OCI-LY7 (cell line): ENCODE measurements at regions not wholly inside any gene's neighbourhood (a gene's known extent, or its start where the extent isn't known, plus 50 kb on each side); places are given as distances from the start of the nearest gene placed in this dataset.
A peak's percentile ranks its signal among the peaks of the same experiment; 100 is the strongest.

Experiments
- BruUV-seq: library from RNA; stranded (reverse); fragments of 400-500 nt; replicated peaks from 2 replicates; lab custom pipeline; 2021; lab: Mats Ljungman, UMichigan
- CTCF ChIA-PET: fragments of 300-600 bp; sonication (Branson Sonifier 250); formaldehyde crosslinking; loops from one replicate; lab custom pipeline; 2022; ENCODE audit warnings: antibody characterized with exemption; ENCODE audit not compliant: unreplicated experiment; lab: Charles Lee
- POLR2A ChIA-PET: fragments of 300-600 bp; sonication (Branson Sonifier 250); formaldehyde crosslinking; loops from one replicate; lab custom pipeline; 2022; ENCODE audit warnings: antibody characterized with exemption; lab: Charles Lee
- DNase-seq: peaks from one replicate; pipeline ENCODE4 v3.0.0-alpha.2; 2015; ENCODE audit warnings: low spot score
- H2AFZ ChIP-seq: fragments of 200-600 bp; sonication (generic), shearing (Covaris generic); 2 replicates; pipeline ENCODE4 v1.6.1; 2014; ENCODE audit warnings: mild to moderate bottlenecking, antibody characterized with exemption, low read length, moderate library complexity
- H3K27ac ChIP-seq: fragments of 200-600 bp; sonication (generic); 2 replicates; pipeline ENCODE4 v1.5.1; 2014; ENCODE audit warnings: mixed run types, low read depth, mild to moderate bottlenecking, moderate library complexity, low read length, inconsistent platforms; ENCODE audit not compliant: poor library complexity, severe bottlenecking
- H3K36me3 ChIP-seq: fragments of 200-600 bp; sonication (generic); 2 replicates; pipeline ENCODE4 v1.6.1; 2014; ENCODE audit warnings: mild to moderate bottlenecking, antibody characterized with exemption, low read length, moderate library complexity, mixed read lengths; ENCODE audit not compliant: insufficient read depth
- H3K4me1 ChIP-seq: fragments of 200-600 bp; sonication (generic); 2 replicates; pipeline ENCODE4 v1.5.1; 2014; ENCODE audit warnings: mild to moderate bottlenecking, low read length; ENCODE audit not compliant: insufficient read depth, poor library complexity, severe bottlenecking
- H3K4me2 ChIP-seq: fragments of 200-600 bp; sonication (generic); 2 replicates; pipeline ENCODE4 v1.6.1; 2014; ENCODE audit warnings: mild to moderate bottlenecking, low read length
- H3K4me3 ChIP-seq: fragments of 200-600 bp; sonication (generic); 2 replicates; pipeline ENCODE4 v1.5.1; 2014; ENCODE audit warnings: mild to moderate bottlenecking, low read depth, low read length; ENCODE audit not compliant: poor library complexity, severe bottlenecking
- H3K79me2 ChIP-seq: fragments of 200-600 bp; sonication (generic); 2 replicates; pipeline ENCODE4 v1.6.1; 2016; ENCODE audit warnings: low read depth, mild to moderate bottlenecking, low read length, moderate library complexity, mixed read lengths; ENCODE audit not compliant: insufficient read depth
- H3K9me2 ChIP-seq: fragments of 200-600 bp; sonication (generic); 2 replicates; pipeline ENCODE4 v1.6.1; 2016; ENCODE audit warnings: mild to moderate bottlenecking, low read length, mixed read lengths; ENCODE audit not compliant: insufficient read depth
- H3K9me3 ChIP-seq: fragments of 200-600 bp; sonication (generic); 2 replicates; pipeline ENCODE4 v1.6.1; 2014; ENCODE audit warnings: mild to moderate bottlenecking, mixed run types, low read length, mixed read lengths
- H4K20me1 ChIP-seq: fragments of 200-600 bp; sonication (generic); 2 replicates; pipeline ENCODE4 v1.6.1; 2014; ENCODE audit warnings: mild to moderate bottlenecking, antibody characterized with exemption, low read length, moderate library complexity, mixed read lengths; ENCODE audit not compliant: insufficient read depth
- CTCF ChIP-seq: fragments of 200-600 bp; sonication (generic); conservative IDR thresholded peaks from 2 replicates; pipeline ENCODE4 v1.5.1; 2014; ENCODE audit warnings: mild to moderate bottlenecking, antibody characterized with exemption, low read length, moderate library complexity, mixed read lengths
- EZH2phosphoT487 ChIP-seq: fragments of 200-600 bp; sonication (generic); IDR thresholded peaks from 2 replicates; pipeline ENCODE4 v1.6.1; 2018; ENCODE audit warnings: low read depth, borderline replicate concordance, mild to moderate bottlenecking, mixed run types, antibody characterized with exemption, low read length, moderate library complexity, mixed read lengths
- intact Hi-C: fragments of 100-400 bp; cut with micrococcal nuclease; formaldehyde crosslinking; loops from one replicate; pipeline ENCODE4 v1.10.0; 2022; ENCODE audit not compliant: unreplicated experiment

GRCh38 chr1:198105185-198105584 is 51.6 kb upstream of the NEK7 start:
- no TSS peak for BruUV-seq
- POLR2A ChIA-PET = interaction anchor here (0.5 kb wide), 1 partner anchor 550 kb away, joined by 3 read pairs; no protein-coding TSS in a partner anchor

DNA sequence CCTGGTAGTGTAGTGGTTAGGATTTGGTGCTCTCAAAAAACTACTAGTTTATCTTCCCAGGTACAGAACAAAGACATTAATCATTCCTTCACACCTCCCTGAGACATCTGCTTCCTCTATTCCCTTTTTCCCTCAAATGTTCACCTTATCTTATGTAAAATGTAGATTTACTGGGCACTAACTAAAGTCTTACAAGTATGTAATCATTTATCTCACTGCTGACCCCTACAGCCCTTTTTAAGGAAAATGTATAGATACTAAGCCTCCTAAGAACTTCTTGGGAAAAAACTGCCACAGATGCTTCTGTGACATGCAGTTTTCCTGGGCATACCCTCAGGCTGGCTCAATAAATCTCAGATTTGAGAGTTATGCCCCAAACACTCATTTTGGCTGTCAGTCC is 50.8 kb upstream of the NEK7 start:
- ChIA-PET CTCF (no interaction called here), POLR2A (no interaction called here)
- intact Hi-C loops = no loop called here
- H3K9me3 ChIP-seq = no peaks in the 10 kb centered on the region
- H2AFZ ChIP-seq = no peak overlapping the region
- DNase-seq = no peak
- no peak overlapping the region for H3K4me2 ChIP-seq
- no peaks in the 10 kb centered on the region for H4K20me1 ChIP-seq
- H3K9me2 ChIP-seq = no peaks in the 10 kb centered on the region
- H3K4me1 ChIP-seq = no peaks in the 10 kb centered on the region
- H3K79me2 ChIP-seq = no peaks in the 10 kb centered on the region
- peak; percentile 44 for TF ChIP-seq CTCF
- TF ChIP-seq EZH2phosphoT487 = no peak
- H3K36me3 ChIP-seq = no peaks in the 10 kb centered on the region
- no TSS peak for BruUV-seq
- H3K27ac ChIP-seq = no peak overlapping the region
- H3K4me3 ChIP-seq = no peak overlapping the region

More at GRCh38 chr1:198105185-198105584, 51.6 kb upstream of the NEK7 start:
- no peak for DNase-seq
- Histone ChIP-seq H3K9me2 (no peaks in the 10 kb centered on the region), H3K4me2 (no peak overlapping the region), H3K9me3 (no peaks in the 10 kb centered on the region), H3K4me3 (no peak overlapping the region), H3K79me2 (no peaks in the 10 kb centered on the region), H2AFZ (no peak overlapping the region), H3K27ac (no peak overlapping the region), H3K36me3 (no peaks in the 10 kb centered on the region), H3K4me1 (no peaks in the 10 kb centered on the region), H4K20me1 (no peaks in the 10 kb centered on the region)
- TF ChIP-seq CTCF = no peak
- no peak for TF ChIP-seq EZH2phosphoT487
- intact Hi-C loops = no loop called here
- CTCF ChIA-PET = interaction anchor here (0.6 kb wide), 1 partner anchor 173 kb away, joined by 3 read pairs; no protein-coding TSS in a partner anchor
